PFSK-1 (cell line): ENCODE measurements at regions not wholly inside any gene's neighbourhood (a gene's known extent, or its start where the extent isn't known, plus 50 kb on each side); places are given as distances from the start of the nearest gene placed in this dataset.

Experiments used
- FOXP2 ChIP-seq: optimal IDR thresholded peaks from 2 replicates; pipeline ENCODE3; 2011; ENCODE audit warnings: borderline replicate concordance, control low read depth, inconsistent platforms; ENCODE audit not compliant: insufficient read depth; ENCODE audit errors: extremely low read length, extremely low read depth
- POLR2AphosphoS5 ChIP-seq: IDR thresholded peaks from 2 replicates; pipeline ENCODE4 v1.6.1; 2012; ENCODE audit warnings: low read depth, mild to moderate bottlenecking, control low read depth, low read length, moderate library complexity
- SIN3A ChIP-seq: IDR thresholded peaks from 2 replicates; pipeline ENCODE4 v1.6.1; 2012; ENCODE audit warnings: mild to moderate bottlenecking, low read length, moderate library complexity, borderline replicate concordance; ENCODE audit not compliant: insufficient read depth
- TAF1 ChIP-seq: IDR thresholded peaks from 2 replicates; pipeline ENCODE4 v1.6.1; 2012; ENCODE audit warnings: low read length, control low read depth, borderline replicate concordance; ENCODE audit not compliant: insufficient read depth
- TF ChIP-seq, protein P1 (sequence below), 2 experiments: IDR thresholded peaks; 2 replicates each; pipeline versions ENCODE4 v1.6.1 to v1.8.0; 2011 to 2012; ENCODE audit warnings: low read depth in 2 of 2, low read length in 2 of 2, control low read depth in 1 of 2, inconsistent platforms in 1 of 2, mild to moderate bottlenecking in 1 of 2, moderate library complexity in 1 of 2; ENCODE audit not compliant: insufficient read depth in 1 of 2

DNA sequence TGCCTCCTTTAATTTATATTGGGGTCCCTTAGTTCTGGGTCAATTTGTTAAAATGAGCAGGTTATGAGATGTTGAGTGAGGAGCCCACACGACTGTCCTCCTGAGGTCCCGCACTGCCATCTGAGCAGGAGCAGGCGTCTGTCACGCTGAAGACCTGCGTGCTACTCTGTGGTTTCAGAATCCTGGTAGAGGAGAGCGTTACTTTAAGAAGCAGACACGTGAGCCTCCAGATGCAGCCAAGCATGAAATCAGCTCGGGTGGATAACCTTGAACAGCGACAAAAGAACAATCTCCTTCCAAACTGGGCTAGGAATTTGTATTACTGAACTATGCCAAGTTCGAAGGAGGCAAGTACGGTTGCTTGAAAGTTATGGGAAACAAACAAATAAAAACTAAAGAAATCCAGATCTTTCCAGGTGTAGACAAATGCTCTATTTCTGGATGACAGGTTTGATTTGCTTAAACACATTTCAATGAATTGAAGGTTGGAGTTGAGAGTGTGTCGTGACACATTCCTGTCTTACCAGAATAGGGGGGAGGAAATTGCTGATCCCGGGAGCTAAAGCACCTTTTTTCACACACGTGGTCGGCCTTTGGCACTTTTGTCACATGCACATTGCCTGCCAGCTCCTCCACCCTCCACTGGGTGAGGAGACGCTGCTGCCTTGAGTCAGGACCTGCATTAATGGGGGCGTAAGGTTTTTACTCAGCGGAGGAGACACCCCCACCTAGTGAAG lies 945.5 kb upstream of the SLC10A2 start:
- no peak for TF ChIP-seq FOXP2
- TF ChIP-seq, protein P1, sequence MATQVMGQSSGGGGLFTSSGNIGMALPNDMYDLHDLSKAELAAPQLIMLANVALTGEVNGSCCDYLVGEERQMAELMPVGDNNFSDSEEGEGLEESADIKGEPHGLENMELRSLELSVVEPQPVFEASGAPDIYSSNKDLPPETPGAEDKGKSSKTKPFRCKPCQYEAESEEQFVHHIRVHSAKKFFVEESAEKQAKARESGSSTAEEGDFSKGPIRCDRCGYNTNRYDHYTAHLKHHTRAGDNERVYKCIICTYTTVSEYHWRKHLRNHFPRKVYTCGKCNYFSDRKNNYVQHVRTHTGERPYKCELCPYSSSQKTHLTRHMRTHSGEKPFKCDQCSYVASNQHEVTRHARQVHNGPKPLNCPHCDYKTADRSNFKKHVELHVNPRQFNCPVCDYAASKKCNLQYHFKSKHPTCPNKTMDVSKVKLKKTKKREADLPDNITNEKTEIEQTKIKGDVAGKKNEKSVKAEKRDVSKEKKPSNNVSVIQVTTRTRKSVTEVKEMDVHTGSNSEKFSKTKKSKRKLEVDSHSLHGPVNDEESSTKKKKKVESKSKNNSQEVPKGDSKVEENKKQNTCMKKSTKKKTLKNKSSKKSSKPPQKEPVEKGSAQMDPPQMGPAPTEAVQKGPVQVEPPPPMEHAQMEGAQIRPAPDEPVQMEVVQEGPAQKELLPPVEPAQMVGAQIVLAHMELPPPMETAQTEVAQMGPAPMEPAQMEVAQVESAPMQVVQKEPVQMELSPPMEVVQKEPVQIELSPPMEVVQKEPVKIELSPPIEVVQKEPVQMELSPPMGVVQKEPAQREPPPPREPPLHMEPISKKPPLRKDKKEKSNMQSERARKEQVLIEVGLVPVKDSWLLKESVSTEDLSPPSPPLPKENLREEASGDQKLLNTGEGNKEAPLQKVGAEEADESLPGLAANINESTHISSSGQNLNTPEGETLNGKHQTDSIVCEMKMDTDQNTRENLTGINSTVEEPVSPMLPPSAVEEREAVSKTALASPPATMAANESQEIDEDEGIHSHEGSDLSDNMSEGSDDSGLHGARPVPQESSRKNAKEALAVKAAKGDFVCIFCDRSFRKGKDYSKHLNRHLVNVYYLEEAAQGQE (IDR thresholded peaks at IDR 0.05; ENCODE audit: insufficient read depth in 1 of 2, low read depth in 2 of 2, low read length in 2 of 2): no peak

DNA sequence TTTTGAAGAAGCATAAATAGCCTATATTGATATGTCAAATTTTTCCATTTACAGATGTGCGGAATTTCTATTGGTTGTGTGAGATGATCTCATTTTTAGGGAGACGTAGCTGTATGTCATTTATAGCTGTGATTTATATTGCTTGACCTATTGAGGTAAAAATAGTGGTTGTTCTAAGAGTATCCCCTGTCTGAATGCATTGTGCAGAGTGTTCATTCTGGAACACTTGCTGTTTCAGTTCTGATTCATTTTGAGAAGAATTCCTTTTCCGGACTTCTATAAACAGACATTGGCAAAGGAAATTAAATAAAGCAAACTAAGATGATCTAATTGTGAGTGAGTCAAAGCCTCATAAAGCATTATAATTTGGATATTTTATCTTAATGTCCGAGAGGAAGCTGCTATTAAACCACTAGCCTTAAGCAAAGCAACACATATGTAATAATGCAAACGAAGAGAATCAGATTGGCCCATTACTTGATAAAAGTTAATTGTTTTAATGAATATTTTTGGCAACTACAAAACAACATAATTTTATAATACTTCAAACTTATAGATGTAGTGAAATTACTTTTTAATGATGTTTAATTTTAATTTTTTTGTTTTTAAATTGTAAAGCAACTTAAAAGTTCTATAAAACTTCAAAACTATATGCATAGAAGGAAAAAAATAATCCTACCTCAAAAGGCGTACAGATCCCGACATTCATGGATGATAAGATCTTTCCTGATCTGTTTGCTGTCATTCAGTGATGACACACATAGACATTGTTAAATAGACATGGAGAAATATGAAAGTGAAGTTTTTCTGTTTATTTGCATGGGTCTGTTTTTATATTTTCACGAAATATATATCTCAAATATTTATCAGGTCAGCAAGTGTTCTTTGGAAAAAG lies 942.6 kb upstream of the SLC10A2 start:
- no peak for TF ChIP-seq SIN3A
- peak; percentile 24; the same call in 1 of the 2 replicates for TF ChIP-seq TAF1
- no peak for TF ChIP-seq FOXP2
- TF ChIP-seq POLR2AphosphoS5: no peak; the same call in 1 of the 2 replicates
- TF ChIP-seq, protein P1 (IDR thresholded peaks at IDR 0.05; ENCODE audit: insufficient read depth in 1 of 2, low read depth in 2 of 2, low read length in 2 of 2): no peak

DNA sequence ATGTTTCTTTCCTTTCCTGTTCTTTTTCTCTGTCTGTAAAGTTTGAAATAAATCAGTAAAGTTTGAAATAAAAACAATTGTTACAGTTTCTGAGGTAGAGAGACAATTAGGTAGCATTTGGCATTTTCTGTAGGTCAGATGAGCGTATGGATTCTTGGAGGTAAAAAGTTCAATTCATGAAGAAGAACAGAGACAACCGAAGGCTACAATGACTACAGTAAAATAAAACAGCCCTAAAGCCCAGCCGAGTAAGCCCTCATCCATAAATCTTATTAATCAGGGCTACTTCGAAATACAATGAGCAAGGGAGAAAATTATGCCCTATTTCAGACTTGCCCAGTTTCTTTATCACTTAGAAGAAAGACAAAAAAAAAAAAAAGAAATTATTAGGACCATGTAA lies 941.9 kb upstream of the SLC10A2 start:
- no peak for TF ChIP-seq FOXP2
- no peak for TF ChIP-seq TAF1
- no peak for TF ChIP-seq SIN3A
- TF ChIP-seq POLR2AphosphoS5: no peak
- TF ChIP-seq, protein P1 (IDR thresholded peaks at IDR 0.05; ENCODE audit: insufficient read depth in 1 of 2, low read depth in 2 of 2, low read length in 2 of 2): no peak

DNA sequence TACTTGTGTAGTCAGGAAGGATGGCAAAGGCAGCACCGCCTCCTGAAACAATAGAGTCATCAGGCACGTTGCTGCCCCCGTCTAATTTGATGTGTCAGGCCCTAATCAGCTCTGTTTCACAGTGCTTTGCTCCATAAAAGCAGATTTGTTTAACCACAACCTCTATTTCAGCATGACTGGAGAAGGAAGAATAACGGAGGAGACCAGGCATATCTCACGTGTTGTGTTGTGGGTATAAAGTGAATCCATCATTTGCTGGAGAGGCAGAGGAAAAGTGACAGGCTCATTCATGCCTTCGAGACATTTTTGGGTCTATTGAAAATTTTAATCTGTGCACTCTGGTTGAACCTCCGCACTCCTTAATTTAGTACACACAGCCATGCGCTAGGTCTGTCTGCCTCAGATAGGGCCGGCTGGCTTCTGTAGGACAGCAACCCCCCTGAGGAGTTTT lies 940.4 kb upstream of the SLC10A2 start:
- TF ChIP-seq SIN3A: no peak
- 0 out of 2 replicates have a peak, but pooled peaks have one; percentile 28 for TF ChIP-seq POLR2AphosphoS5
- 0 out of 2 replicates have a peak, but pooled peaks have one; percentile 34 for TF ChIP-seq TAF1
- TF ChIP-seq FOXP2: peak; percentile 39
- TF ChIP-seq, protein P1 (IDR thresholded peaks at IDR 0.05; ENCODE audit: insufficient read depth in 1 of 2, low read depth in 2 of 2, low read length in 2 of 2): no peak
